H9 (cell line): ENCODE measurements at regions not wholly inside any gene's neighbourhood (a gene's known extent, or its start where the extent isn't known, plus 50 kb on each side); places are given as distances from the start of the nearest gene placed in this dataset.

ENCODE experiments used
- DNase-seq: peaks from one replicate; pipeline ENCODE4 v3.0.0-alpha.2; 2017
- H2AFZ ChIP-seq: one replicate; pipeline ENCODE4 v1.6.1; 2013; ENCODE audit warnings: mild to moderate bottlenecking, low read length, control low read depth, moderate library complexity
- H2AK5ac ChIP-seq: 2 replicates; pipeline ENCODE4 v1.6.1; 2013; ENCODE audit warnings: low read length, control low read depth, mixed read lengths; ENCODE audit not compliant: insufficient read length
- H2BK120ac ChIP-seq: one replicate; pipeline ENCODE4 v1.6.1; 2013; ENCODE audit warnings: low read depth, mild to moderate bottlenecking, low read length, control low read depth, inconsistent platforms; ENCODE audit not compliant: poor library complexity, severe bottlenecking
- H2BK12ac ChIP-seq: 2 replicates; pipeline ENCODE4 v1.6.1; 2013; ENCODE audit warnings: low read length, control low read depth, mixed read lengths, low read depth; ENCODE audit not compliant: insufficient read length
- H2BK15ac ChIP-seq: 2 replicates; pipeline ENCODE4 v1.6.1; 2013; ENCODE audit warnings: low read depth, low read length, control low read depth
- H2BK20ac ChIP-seq: one replicate; pipeline ENCODE4 v1.6.1; 2013; ENCODE audit warnings: low read depth, mild to moderate bottlenecking, low read length, control low read depth, inconsistent platforms; ENCODE audit not compliant: poor library complexity, severe bottlenecking
- H2BK5ac ChIP-seq: 2 replicates; pipeline ENCODE4 v1.6.1; 2013; ENCODE audit warnings: low read length, control low read depth, mixed read lengths; ENCODE audit not compliant: insufficient read length
- H3K14ac ChIP-seq: 2 replicates; pipeline ENCODE4 v1.6.1; 2013; ENCODE audit warnings: low read length, control low read depth; ENCODE audit not compliant: insufficient read depth
- H3K18ac ChIP-seq: 2 replicates; pipeline ENCODE4 v1.6.1; 2013; ENCODE audit warnings: low read depth, mild to moderate bottlenecking, mixed read lengths, low read length, control low read depth; ENCODE audit not compliant: insufficient read length
- H3K23ac ChIP-seq: 2 replicates; pipeline ENCODE4 v1.6.1; 2013; ENCODE audit warnings: low read length, control low read depth, mixed read lengths, low read depth; ENCODE audit not compliant: insufficient read length
- H3K23me2 ChIP-seq: 2 replicates; pipeline ENCODE4 v1.6.1; 2013; ENCODE audit warnings: low read depth, mild to moderate bottlenecking, mixed read lengths, low read length, control low read depth; ENCODE audit not compliant: insufficient read length, poor library complexity, severe bottlenecking
- H3K27ac ChIP-seq: 2 replicates; pipeline ENCODE4 v1.5.1; 2013; ENCODE audit warnings: low read length, control low read depth, mixed read lengths, low read depth; ENCODE audit not compliant: insufficient read length
- H3K27me3 ChIP-seq: 2 replicates; pipeline ENCODE4 v1.6.1; 2013; ENCODE audit warnings: low read length, control low read depth, inconsistent platforms; ENCODE audit not compliant: insufficient read depth
- H3K4ac ChIP-seq: 2 replicates; pipeline ENCODE4 v1.6.1; 2013; ENCODE audit warnings: low read depth, mild to moderate bottlenecking, control low read depth, inconsistent platforms, low read length, moderate library complexity
- H3K4me1 ChIP-seq: 2 replicates; pipeline ENCODE4 v1.6.1; 2013; ENCODE audit warnings: low read length, control low read depth, inconsistent platforms; ENCODE audit not compliant: insufficient read depth
- H3K4me2 ChIP-seq: 2 replicates; pipeline ENCODE4 v1.6.1; 2013; ENCODE audit warnings: low read length, control low read depth, mixed read lengths; ENCODE audit not compliant: insufficient read length, insufficient read depth
- H3K56ac ChIP-seq: 2 replicates; pipeline ENCODE4 v1.6.1; 2013; ENCODE audit warnings: low read depth, mild to moderate bottlenecking, mixed read lengths, low read length, control low read depth; ENCODE audit not compliant: insufficient read length
- H3K79me1 ChIP-seq: 2 replicates; pipeline ENCODE4 v1.6.1; 2013; ENCODE audit warnings: low read depth, mild to moderate bottlenecking, moderate library complexity, low read length, control low read depth, inconsistent platforms; ENCODE audit not compliant: insufficient read depth, poor library complexity, severe bottlenecking
- H3K79me2 ChIP-seq: 2 replicates; pipeline ENCODE4 v1.6.1; 2013; ENCODE audit warnings: low read length, control low read depth, inconsistent platforms; ENCODE audit not compliant: insufficient read depth
- H3K9ac ChIP-seq: 2 replicates; pipeline ENCODE4 v1.6.1; 2013; ENCODE audit warnings: low read length, control low read depth, mixed read lengths; ENCODE audit not compliant: insufficient read length; ENCODE audit errors: extremely low read depth
- H3K9me3 ChIP-seq: one replicate; pipeline ENCODE4 v1.6.1; 2013; ENCODE audit warnings: low read depth, low read length, inconsistent platforms; ENCODE audit not compliant: control insufficient read depth
- H3T11ph ChIP-seq: one replicate; pipeline ENCODE4 v1.6.1; 2013; ENCODE audit warnings: mild to moderate bottlenecking, low read length, control low read depth, inconsistent platforms
- H4K20me1 ChIP-seq: one replicate; pipeline ENCODE4 v1.6.1; 2013; ENCODE audit not compliant: control insufficient read depth, insufficient read length, insufficient read depth
- H4K5ac ChIP-seq: 2 replicates; pipeline ENCODE4 v1.6.1; 2013; ENCODE audit warnings: low read depth, mild to moderate bottlenecking, mixed read lengths, low read length, control low read depth; ENCODE audit not compliant: insufficient read length
- H4K8ac ChIP-seq: replicated peaks from 2 replicates; pipeline ENCODE4 v1.6.1; 2013; ENCODE audit warnings: low read length, control low read depth, mixed read lengths, low read depth; ENCODE audit not compliant: insufficient read length
- H4K91ac ChIP-seq: 2 replicates; pipeline ENCODE4 v1.6.1; 2013; ENCODE audit warnings: low read depth, mild to moderate bottlenecking, moderate library complexity, mixed read lengths, low read length, control low read depth; ENCODE audit not compliant: insufficient read length
- H3K27ac Mint-ChIP-seq, 3 experiments: 2 replicates in 2 of 3; 3 replicates in 1 of 3; pipeline ENCODE4 v1.8.0; 2020 to 2021; ENCODE audit warnings: mixed read lengths in 3 of 3, mild to moderate bottlenecking in 1 of 3, moderate library complexity in 1 of 3
- H3K27me3 Mint-ChIP-seq: 2 replicates; pipeline ENCODE4 v1.8.0; 2021; ENCODE audit warnings: low read depth, mild to moderate bottlenecking, moderate library complexity, mixed read lengths
- H3K36me3 Mint-ChIP-seq, 3 experiments: 2 replicates in 2 of 3; 3 replicates in 1 of 3; pipeline ENCODE4 v1.8.0; 2020 to 2021; ENCODE audit warnings: low read depth in 3 of 3, mixed read lengths in 3 of 3; ENCODE audit not compliant: insufficient read depth in 1 of 3
- H3K4me1 Mint-ChIP-seq, 2 experiments: 2 replicates each; pipeline ENCODE4 v1.8.0; 2020; ENCODE audit warnings: mixed read lengths in 2 of 2
- H3K4me3 Mint-ChIP-seq, 2 experiments: 2 replicates in 1 of 2; 3 replicates in 1 of 2; pipeline ENCODE4 v1.8.0; 2020 to 2021; ENCODE audit warnings: mild to moderate bottlenecking in 2 of 2, mixed read lengths in 2 of 2, moderate library complexity in 1 of 2
- H3K9me3 Mint-ChIP-seq, 2 experiments: 2 replicates in 1 of 2; 3 replicates in 1 of 2; pipeline ENCODE4 v1.8.0; 2020; ENCODE audit warnings: mild to moderate bottlenecking in 2 of 2, mixed read lengths in 2 of 2, moderate library complexity in 1 of 2
- CTCF ChIP-seq: fragments of 200-600 bp; sonication (generic); conservative IDR thresholded peaks from 3 replicates; pipeline ENCODE4 v1.8.0; 2021; ENCODE audit warnings: antibody characterized with exemption, mild to moderate bottlenecking
- WGBS: extraction: QIAGEN DNeasy Blood & Tissue Kit; methylation state at CpG from one replicate; pipeline ENCODE4 v1.1.7; 2013; ENCODE audit warnings: missing lambda C conversion rate, low lambda C conversion rate, mixed read lengths; ENCODE audit not compliant: insufficient read length; ENCODE audit errors: extremely low coverage; 5-methylcytosine and 5-hydroxymethylcytosine counted together

GRCh38 chr3:107130089-107130700 lies 247.0 kb upstream of the CCDC54 start:
- Histone ChIP-seq H3K27ac (no peak overlapping the region), H2BK5ac (no peak overlapping the region), H2BK12ac (no peak overlapping the region), H2AFZ (no peak overlapping the region), H3K23me2 (no peaks in the 10 kb centered on the region), H3T11ph (no peak overlapping the region), H3K14ac (no peak overlapping the region), H3K56ac (no peak overlapping the region), H3K4ac (no peak overlapping the region), H3K79me1 (no peaks in the 10 kb centered on the region), H2BK120ac (no peak overlapping the region), H3K18ac (no peak overlapping the region), H2BK20ac (no peak overlapping the region), H3K4me1 (no peaks in the 10 kb centered on the region), H2AK5ac (no peak overlapping the region), H4K5ac (no peak overlapping the region), H3K79me2 (no peaks in the 10 kb centered on the region), H3K27me3 (no peaks in the 10 kb centered on the region), H4K8ac (no peak overlapping the region), H4K91ac (no peak overlapping the region), H4K20me1 (no peaks in the 10 kb centered on the region), H2BK15ac (no peak overlapping the region), H3K9ac (no peak overlapping the region), H3K23ac (no peak overlapping the region), H3K4me2 (no peak overlapping the region), H3K9me3 (no peaks in the 10 kb centered on the region)
- Mint-ChIP-seq H3K36me3 (no peaks in the 10 kb centered on the region; a peak in 2 of 7 replicates), H3K9me3 (no peaks in the 10 kb centered on the region), H3K27me3 (no peaks in the 10 kb centered on the region), H3K27ac (peak overlapping the region in 1 of 3 experiments; percentile 7; a peak in 2 of 7 replicates), H3K4me3 (no peak overlapping the region), H3K4me1 (no peaks in the 10 kb centered on the region)
- no CpG with 5 or more reads among the region's 6 CpGs for WGBS
- no peak for TF ChIP-seq CTCF
- no peak for DNase-seq
